Fibroblast of lung (primary cell): ENCODE measurements at regions not wholly inside any gene's neighbourhood (a gene's known extent, or its start where the extent isn't known, plus 50 kb on each side); places are given as distances from the start of the nearest gene placed in this dataset.

Experiments
- DNase-seq, 2 donors: peaks; one replicate each; pipeline versions ENCODE4 v3.0.0 to v3.0.0-alpha.2; 2010; ENCODE audit warnings: low read depth in 2 of 2
- H2AFZ ChIP-seq: 2 replicates; pipeline ENCODE4 v1.5.1; 2012; ENCODE audit warnings: low read length, control low read depth, inconsistent platforms
- H3K27ac ChIP-seq: 2 replicates; pipeline ENCODE4 v1.5.1; 2011; ENCODE audit warnings: low read length, control low read depth; ENCODE audit not compliant: insufficient read depth
- H3K27me3 ChIP-seq: 2 replicates; pipeline ENCODE4 v1.5.1; 2011; ENCODE audit warnings: mild to moderate bottlenecking, low read length; ENCODE audit not compliant: control insufficient read depth, insufficient read depth
- H3K36me3 ChIP-seq: 2 replicates; pipeline ENCODE4 v1.5.1; 2011; ENCODE audit warnings: low read length; ENCODE audit not compliant: control insufficient read depth, insufficient read depth
- H3K4me1 ChIP-seq: 2 replicates; pipeline ENCODE4 v1.5.1; 2011; ENCODE audit warnings: low read length; ENCODE audit not compliant: control insufficient read depth, insufficient read depth; ENCODE audit errors: extremely low read depth
- H3K4me2 ChIP-seq: 2 replicates; pipeline ENCODE4 v1.5.1; 2011; ENCODE audit warnings: low read length, control low read depth; ENCODE audit not compliant: insufficient read depth; ENCODE audit errors: extremely low read depth
- H3K4me3 ChIP-seq, 4 experiments: fragments of 200-600 bp in 1 of 4; sonication (generic) in 1 of 4; replicated peaks in 1 of 4; 2 replicates each; pipeline ENCODE4 v1.5.1; 2011 to 2016; ENCODE audit warnings: low read length in 4 of 4, low read depth in 3 of 4, mild to moderate bottlenecking in 3 of 4, control low read depth in 2 of 4, inconsistent platforms in 1 of 4, mixed read lengths in 1 of 4; ENCODE audit not compliant: insufficient read depth in 1 of 4; ENCODE audit errors: control extremely low read depth in 1 of 4
- H3K79me2 ChIP-seq: 2 replicates; pipeline ENCODE4 v1.5.1; 2012; ENCODE audit warnings: mild to moderate bottlenecking, low read length, inconsistent platforms; ENCODE audit not compliant: control insufficient read depth, insufficient read depth
- H3K9ac ChIP-seq: 2 replicates; pipeline ENCODE4 v1.5.1; 2011; ENCODE audit warnings: mild to moderate bottlenecking, low read length, control low read depth; ENCODE audit not compliant: insufficient read depth
- H3K9me3 ChIP-seq: 2 replicates; pipeline ENCODE4 v1.5.1; 2012; ENCODE audit warnings: low read depth, low read length; ENCODE audit not compliant: control insufficient read depth, insufficient read depth
- H4K20me1 ChIP-seq: 2 replicates; pipeline ENCODE4 v1.5.1; 2011; ENCODE audit warnings: low read length; ENCODE audit not compliant: control insufficient read depth, insufficient read depth; ENCODE audit errors: extremely low read depth
- CTCF ChIP-seq, 2 donors: IDR thresholded peaks in 1 of 2; conservative IDR thresholded peaks in 1 of 2; 1 replicate in 1 of 2; 2 replicates in 1 of 2; pipeline ENCODE4 v1.5.1; 2011 to 2012; ENCODE audit warnings: low read length in 2 of 2, control low read depth in 1 of 2, inconsistent platforms in 1 of 2, low read depth in 1 of 2, mild to moderate bottlenecking in 1 of 2
- EZH2 ChIP-seq: IDR thresholded peaks from 2 replicates; pipeline ENCODE4 v1.5.1; 2012; ENCODE audit warnings: low read length, control low read depth, mild to moderate bottlenecking; ENCODE audit errors: missing control alignments

DNA sequence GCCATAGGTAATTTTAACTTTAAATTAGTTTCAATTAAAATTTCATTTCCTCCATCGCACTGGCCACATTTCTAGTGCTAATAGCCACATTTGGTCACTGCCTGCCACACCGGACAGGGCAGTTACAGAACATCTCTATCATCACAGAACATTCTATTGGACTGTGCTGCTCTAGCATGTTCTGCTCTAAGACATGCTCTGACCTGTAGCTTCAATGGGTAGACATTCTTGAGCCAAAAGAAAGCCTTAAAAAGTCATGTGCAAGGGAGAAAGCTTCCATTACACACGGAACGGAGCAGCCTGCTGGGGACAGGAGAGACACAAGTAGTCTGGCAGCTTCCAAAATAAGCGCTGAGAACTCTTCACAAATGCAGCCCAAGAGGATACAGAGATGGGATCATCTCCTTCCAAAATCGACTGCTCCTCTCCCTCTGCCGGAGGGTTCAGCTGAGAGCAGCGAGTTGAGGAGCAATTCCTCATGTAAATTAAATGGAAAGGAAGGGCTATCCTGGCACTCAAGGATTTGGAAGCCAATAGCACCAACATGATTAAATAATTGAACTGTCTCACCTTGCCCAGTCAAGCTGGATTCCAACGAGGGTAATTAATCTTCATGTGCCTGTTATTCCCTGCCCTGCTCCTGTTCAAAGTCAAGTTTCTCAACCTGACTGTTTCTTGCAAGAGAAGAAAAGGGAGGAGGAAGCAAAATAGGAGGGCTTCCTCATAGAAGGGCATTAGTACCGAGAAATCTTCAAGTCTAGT is 336.4 kb upstream of the NOCT start:
- H3K4me2 ChIP-seq = no peak overlapping the region
- DNase-seq = no peak
- no peak overlapping the region for H3K27ac ChIP-seq
- no peaks in the 10 kb centered on the region for H3K27me3 ChIP-seq
- no peak overlapping the region for H2AFZ ChIP-seq
- H4K20me1 ChIP-seq = no peaks in the 10 kb centered on the region
- H3K79me2 ChIP-seq = no peaks in the 10 kb centered on the region
- no peak for TF ChIP-seq EZH2
- TF ChIP-seq CTCF (conservative IDR thresholded peaks at IDR 0.05 in 1 of 2, IDR thresholded peaks at IDR 0.05 in 1 of 2; ENCODE audit: low read depth in 1 of 2, low read length in 2 of 2) = no peak
- no peak overlapping the region for H3K4me3 ChIP-seq
- no peaks in the 10 kb centered on the region for H3K9me3 ChIP-seq
- no peak overlapping the region for H3K9ac ChIP-seq
- H3K36me3 ChIP-seq = no peaks in the 10 kb centered on the region
- peaks cover 2% of the 10 kb centered on the region for H3K4me1 ChIP-seq

GRCh38 chr4:138677748-138678147 is 337.8 kb upstream of the NOCT start:
- DNase-seq = peak in 1 of 2 donors; percentile 44
- H3K79me2 ChIP-seq = no peaks in the 10 kb centered on the region
- no peaks in the 10 kb centered on the region for H3K36me3 ChIP-seq
- no peak overlapping the region for H3K9ac ChIP-seq
- H3K9me3 ChIP-seq = no peaks in the 10 kb centered on the region
- no peak overlapping the region for H3K4me3 ChIP-seq
- no peak for TF ChIP-seq EZH2
- TF ChIP-seq CTCF (conservative IDR thresholded peaks at IDR 0.05 in 1 of 2, IDR thresholded peaks at IDR 0.05 in 1 of 2; ENCODE audit: low read depth in 1 of 2, low read length in 2 of 2) = no peak
- no peak overlapping the region for H2AFZ ChIP-seq
- H3K4me1 ChIP-seq = peaks cover 2% of the 10 kb centered on the region
- H3K4me2 ChIP-seq = no peak overlapping the region
- no peaks in the 10 kb centered on the region for H4K20me1 ChIP-seq
- no peaks in the 10 kb centered on the region for H3K27me3 ChIP-seq
- H3K27ac ChIP-seq = no peak overlapping the region

DNA sequence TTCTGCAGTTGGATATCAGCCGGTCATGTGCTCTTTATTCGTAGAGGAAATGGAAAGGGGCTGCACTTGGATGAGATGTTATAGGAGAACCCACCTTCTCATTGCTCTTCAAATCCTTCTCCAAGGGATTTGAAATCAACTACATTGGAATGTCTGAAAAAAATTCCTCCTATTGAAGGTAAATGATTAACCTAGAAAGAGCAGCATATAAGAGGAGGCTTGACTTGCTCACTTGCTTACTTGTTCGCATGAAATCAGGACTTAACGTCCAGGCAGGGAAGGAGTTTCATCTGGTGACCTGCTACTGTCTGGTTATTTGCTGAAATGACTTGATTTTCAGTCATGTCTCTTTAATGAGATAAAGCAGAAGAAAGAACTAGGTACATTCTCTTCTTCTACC is 338.4 kb upstream of the NOCT start:
- Histone ChIP-seq H4K20me1 (no peaks in the 10 kb centered on the region), H2AFZ (no peak overlapping the region), H3K4me2 (no peak overlapping the region), H3K36me3 (no peaks in the 10 kb centered on the region), H3K79me2 (no peaks in the 10 kb centered on the region), H3K9me3 (no peaks in the 10 kb centered on the region), H3K27ac (no peak overlapping the region), H3K4me1 (peaks cover 2% of the 10 kb centered on the region), H3K9ac (no peak overlapping the region), H3K27me3 (no peaks in the 10 kb centered on the region), H3K4me3 (no peak overlapping the region)
- TF ChIP-seq EZH2 (no peak), CTCF (conservative IDR thresholded peaks at IDR 0.05 in 1 of 2, IDR thresholded peaks at IDR 0.05 in 1 of 2; ENCODE audit: low read depth in 1 of 2, low read length in 2 of 2) (no peak)
- DNase-seq = no peak
